ENCODE measurements at regions not wholly inside any gene's neighbourhood (a gene's known extent, or its start where the extent isn't known, plus 50 kb on each side); places are given as distances from the start of the nearest gene placed in this dataset.

GRCh38 chr6:125558241-125558843 lies 191.1 kb upstream of the HEY2 start:
- H4K5ac ChIP-seq (ENCODE audit: insufficient read length, low read depth, low read length): no peak overlapping the region
- no peaks in the 10 kb centered on the region for H3K79me1 ChIP-seq (ENCODE audit: low read depth, low read length)
- H2BK12ac ChIP-seq (ENCODE audit: low read depth, low read length): no peak overlapping the region
- POLR2A ChIA-PET (ENCODE audit: partially characterized antibody): no interaction called here
- H3K4ac ChIP-seq (replicated peaks; ENCODE audit: insufficient read length, low read depth, low read length): no peak overlapping the region
- WGBS, 2 experiments (ENCODE audit: extremely low coverage in 1 of 2, insufficient coverage in 1 of 2, insufficient read length in 1 of 2, insufficient replicate concordance in 2 of 2, low coverage in 1 of 2, low lambda C conversion rate in 2 of 2, missing lambda C conversion rate in 1 of 2): 87% methylated on average over 7 of the region's 7 CpGs; no CpG with 5 or more reads in 1 of the 2 experiments
- no peaks in the 10 kb centered on the region for H4K20me1 ChIP-seq (replicated peaks in 1 of 2; ENCODE audit: control insufficient read depth in 1 of 2, insufficient read depth in 2 of 2, low read length in 2 of 2)
- H2BK15ac ChIP-seq (ENCODE audit: low read length): no peak overlapping the region
- FAIRE-seq (no peak), DNase-seq (ENCODE audit: low read depth in 1 of 2, low spot score in 2 of 2) (no peak)
- no peak overlapping the region for H3K27ac ChIP-seq (ENCODE audit: low read depth, low read length)
- H2BK120ac ChIP-seq (replicated peaks; ENCODE audit: low read depth, low read length): no peak overlapping the region
- H2AK5ac ChIP-seq (ENCODE audit: low read depth, low read length): no peak overlapping the region
- no peak overlapping the region for H2BK5ac ChIP-seq (ENCODE audit: low read depth, low read length)
- H3K36me3 ChIP-seq (ENCODE audit: control insufficient read depth in 2 of 4, insufficient read depth in 4 of 4, low read length in 3 of 4): no peaks in the 10 kb centered on the region
- no peak overlapping the region for H3K4me3 ChIP-seq (ENCODE audit: extremely low read depth in 1 of 4, insufficient read depth in 2 of 4, low read depth in 3 of 4, low read length in 4 of 4)
- H3K4me2 ChIP-seq (ENCODE audit: insufficient read depth in 1 of 2, low read depth in 2 of 2, low read length in 2 of 2): no peak overlapping the region
- no peak overlapping the region for H2BK20ac ChIP-seq (ENCODE audit: low read length)
- no peak overlapping the region for H4K91ac ChIP-seq (replicated peaks; ENCODE audit: insufficient read length, low read length)
- H3K14ac ChIP-seq (ENCODE audit: insufficient read length): no peak overlapping the region
- H3K9ac ChIP-seq (replicated peaks in 1 of 4; ENCODE audit: extremely low read depth in 1 of 4, low read depth in 3 of 4, low read length in 3 of 4): no peak overlapping the region
- H3K18ac ChIP-seq (ENCODE audit: extremely low read depth, low read length): no peak overlapping the region
- H2AFZ ChIP-seq (ENCODE audit: low read length): no peak overlapping the region
- no peak overlapping the region for H3K56ac ChIP-seq (replicated peaks; ENCODE audit: insufficient read length, low read depth, low read length)
- no peaks in the 10 kb centered on the region; a peak in 1 of 7 replicates for H3K4me1 ChIP-seq (replicated peaks in 1 of 4; ENCODE audit: control insufficient read depth in 3 of 4, insufficient read depth in 4 of 4, low read length in 3 of 4)
- no peaks in the 10 kb centered on the region for H3K79me2 ChIP-seq (ENCODE audit: control insufficient read depth in 1 of 2, insufficient read depth in 2 of 2, low read length in 2 of 2)
- H4K8ac ChIP-seq (ENCODE audit: extremely low read depth, insufficient read depth, low read length): no peak overlapping the region
- H3K9me3 ChIP-seq (ENCODE audit: insufficient read depth in 2 of 2, low read depth in 1 of 2, low read length in 1 of 2): no peaks in the 10 kb centered on the region
- no peaks in the 10 kb centered on the region for H3K23me2 ChIP-seq (ENCODE audit: low read depth, low read length)
- no peak overlapping the region for H3K23ac ChIP-seq (ENCODE audit: insufficient read length)
- CTCF ChIA-PET (ENCODE audit: partially characterized antibody): interaction anchor here (0.6 to 2.0 kb wide), 6 partner anchors 11 to 247 kb away, joined by 3 to 9 read pairs (median 4); no protein-coding TSS in a partner anchor
- H3K27me3 ChIP-seq (replicated peaks in 1 of 4; ENCODE audit: control insufficient read depth in 3 of 4, extremely low read depth in 1 of 4, insufficient read depth in 3 of 4, low read length in 3 of 4): peaks cover 0 to 1% (median 0%) of the 10 kb centered on the region in 4 experiments; a peak in 1 of 7 replicates
- TF ChIP-seq SP1 (IDR thresholded peaks at IDR 0.05; ENCODE audit: low read depth, low read length) (no peak), EGR1 (IDR thresholded peaks at IDR 0.05; ENCODE audit: borderline replicate concordance, low read depth, low read length) (no peak), POLR2AphosphoS5 (IDR thresholded peaks at IDR 0.05; ENCODE audit: low read depth, low read length) (no peak), SRF (IDR thresholded peaks at IDR 0.05; ENCODE audit: low read depth, low read length) (no peak), SAP30 (IDR thresholded peaks at IDR 0.05; ENCODE audit: insufficient read depth, insufficient replicate concordance, low read length) (no peak), TEAD4 (IDR thresholded peaks at IDR 0.05; ENCODE audit: low read depth, low read length) (no peak), POLR2A (IDR thresholded peaks at IDR 0.05; ENCODE audit: control extremely low read depth in 1 of 2, low read depth in 2 of 2, low read length in 2 of 2) (no peak), CEBPB (IDR thresholded peaks at IDR 0.05; ENCODE audit: low read depth, low read length) (no peak), NRF1 (IDR thresholded peaks at IDR 0.05; ENCODE audit: low read depth, low read length) (no peak), SP4 (IDR thresholded peaks at IDR 0.05; ENCODE audit: low read length) (no peak), ASH2L (IDR thresholded peaks at IDR 0.05; ENCODE audit: low read length) (no peak), BCL11A (IDR thresholded peaks at IDR 0.05; ENCODE audit: low read depth in 2 of 2, low read length in 2 of 2) (no peak), ATF2 (IDR thresholded peaks at IDR 0.05; ENCODE audit: low read length) (no peak), JUN (IDR thresholded peaks at IDR 0.05; ENCODE audit: low read depth, low read length) (no peak)

Data from H1 (cell line).